ENCODE measurements at regions not wholly inside any gene's neighbourhood (a gene's known extent, or its start where the extent isn't known, plus 50 kb on each side); places are given as distances from the start of the nearest gene placed in this dataset.

DNA sequence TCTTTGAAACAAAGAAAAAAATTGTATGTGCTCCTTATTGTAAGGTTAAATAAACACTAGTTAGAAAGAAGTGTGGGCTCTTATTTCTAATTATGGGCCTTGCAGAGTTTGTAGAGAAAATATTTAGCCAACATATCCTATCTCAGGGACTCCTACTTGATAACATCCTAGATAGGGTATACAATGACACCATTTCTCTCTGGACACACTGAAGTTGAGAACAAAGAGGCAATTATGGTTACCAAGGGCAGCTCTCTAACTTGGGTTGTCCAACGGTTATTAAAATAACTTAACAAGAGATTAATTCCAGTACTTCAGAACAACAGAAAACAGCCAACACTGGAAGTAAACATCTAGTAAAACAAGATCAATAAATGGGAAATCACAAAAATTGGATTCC, 69.0 kb upstream of the ZC3H11B start:
- DNase-seq (ENCODE audit: low read depth, low spot score) (no peak), ATAC-seq (no peak)
- no peaks in the 10 kb centered on the region for H3K79me2 ChIP-seq (ENCODE audit: insufficient read depth, low read length)
- no peaks in the 10 kb centered on the region for H3K27me3 ChIP-seq (ENCODE audit: insufficient read depth, low read length)
- H3K9ac ChIP-seq (ENCODE audit: low read length), result no peak overlapping the region
- H3K27ac ChIP-seq (ENCODE audit: low read depth, low read length), result no peak overlapping the region
- no TSS peak for BruUV-seq (replicated peaks)
- CTCF ChIA-PET, result no interaction called here
- no peaks in the 10 kb centered on the region for H3K9me3 ChIP-seq (ENCODE audit: control insufficient read depth in 1 of 2, insufficient read depth in 1 of 2, low read depth in 1 of 2, low read length in 2 of 2)
- no peaks in the 10 kb centered on the region for H4K20me1 ChIP-seq (ENCODE audit: insufficient read depth)
- TF ChIP-seq POLR2AphosphoS5 (IDR thresholded peaks at IDR 0.05; ENCODE audit: low read depth, low read length) (no peak), ZNF274 (IDR thresholded peaks at IDR 0.05; ENCODE audit: low read depth, low read length) (no peak), RAD21 (IDR thresholded peaks at IDR 0.05; ENCODE audit: low read depth) (no peak), YY1 (IDR thresholded peaks at IDR 0.05; ENCODE audit: extremely low read depth, insufficient replicate concordance, low read depth, low read length) (no peak), CBX3 (IDR thresholded peaks at IDR 0.05; ENCODE audit: low read depth) (no peak), MAX (IDR thresholded peaks at IDR 0.05) (no peak), CEBPB (IDR thresholded peaks at IDR 0.05; ENCODE audit: low read depth) (no peak), SIN3A (IDR thresholded peaks at IDR 0.05; ENCODE audit: low read depth) (no peak), SP1 (IDR thresholded peaks at IDR 0.05; ENCODE audit: low read depth) (no peak)
- TF ChIP-seq, protein P1, sequence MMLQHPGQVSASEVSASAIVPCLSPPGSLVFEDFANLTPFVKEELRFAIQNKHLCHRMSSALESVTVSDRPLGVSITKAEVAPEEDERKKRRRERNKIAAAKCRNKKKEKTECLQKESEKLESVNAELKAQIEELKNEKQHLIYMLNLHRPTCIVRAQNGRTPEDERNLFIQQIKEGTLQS (IDR thresholded peaks at IDR 0.05), result no peak
- no peak overlapping the region for H3K4me2 ChIP-seq (ENCODE audit: low read length)
- H3K4me3 ChIP-seq (replicated peaks in 1 of 2; ENCODE audit: low read depth in 1 of 2, low read length in 2 of 2), result no peak overlapping the region
- H3K4me1 ChIP-seq (ENCODE audit: control insufficient read depth in 1 of 2, insufficient read depth in 2 of 2, low read length in 2 of 2), result no peaks in the 10 kb centered on the region
- no peaks in the 10 kb centered on the region for H3K36me3 ChIP-seq (ENCODE audit: control insufficient read depth in 1 of 2, insufficient read depth in 2 of 2, low read length in 2 of 2)
- RAD21 ChIA-PET (ENCODE audit: low non-redundant PET in 1 of 2, low total read pairs in 2 of 2, uncharacterized antibody in 2 of 2, unreplicated experiment in 2 of 2), result no interaction called here
- intact Hi-C loops (cut with micrococcal nuclease), result no loop called here
- H2AFZ ChIP-seq (ENCODE audit: low read depth, low read length, poor library complexity, severe bottlenecking), result no peak overlapping the region
- POLR2A ChIA-PET, result no interaction called here
- no peaks in the 10 kb centered on the region for H3K9me2 ChIP-seq (ENCODE audit: insufficient read depth)

DNA sequence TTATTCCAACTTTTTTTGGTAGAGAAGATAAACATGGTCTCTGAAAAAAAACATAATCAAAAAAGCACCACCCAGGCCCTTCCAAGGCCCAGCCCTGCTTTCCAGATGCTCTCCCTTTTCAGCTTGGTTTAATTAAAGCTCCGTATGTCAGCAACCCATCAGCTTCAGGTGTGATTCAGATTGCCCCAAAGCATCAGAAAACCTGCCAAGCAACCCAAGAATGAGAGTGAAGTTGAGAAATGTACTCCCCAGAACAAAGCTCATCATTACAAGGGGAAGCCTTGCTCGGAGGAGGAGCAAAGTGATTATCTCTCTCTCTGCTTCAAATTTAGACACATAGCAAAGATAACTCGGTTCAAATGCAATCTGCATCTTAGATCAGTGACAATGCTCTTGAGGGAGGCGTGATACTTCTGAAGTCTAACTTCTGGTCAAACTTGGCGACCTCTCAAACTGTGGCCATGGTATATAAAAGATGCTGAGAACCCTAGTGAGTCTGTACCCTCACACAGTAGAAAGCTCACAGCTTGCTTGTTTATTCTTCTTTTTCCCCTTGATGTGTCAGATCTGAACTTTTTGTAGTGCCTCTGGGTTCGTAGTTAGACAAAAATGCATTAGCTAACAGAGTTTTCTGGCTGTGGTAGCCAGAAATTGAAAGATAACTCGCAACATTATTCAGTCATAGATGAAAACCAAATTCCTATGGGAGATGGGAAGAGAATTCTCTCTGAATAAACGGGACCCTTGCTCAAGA, 63.3 kb upstream of the ZC3H11B start:
- RAD21 ChIA-PET (ENCODE audit: low non-redundant PET in 1 of 2, low total read pairs in 2 of 2, uncharacterized antibody in 2 of 2, unreplicated experiment in 2 of 2), result no interaction called here
- Histone ChIP-seq H3K9me2 (ENCODE audit: insufficient read depth) (peaks cover 3% of the 10 kb centered on the region; the same call in 1 of the 2 replicates), H2AFZ (ENCODE audit: low read depth, low read length, poor library complexity, severe bottlenecking) (no peak overlapping the region), H3K4me2 (ENCODE audit: low read length) (no peak overlapping the region), H3K79me2 (ENCODE audit: insufficient read depth, low read length) (no peaks in the 10 kb centered on the region), H3K4me1 (ENCODE audit: control insufficient read depth in 1 of 2, insufficient read depth in 2 of 2, low read length in 2 of 2) (no peaks in the 10 kb centered on the region), H3K27ac (ENCODE audit: low read depth, low read length) (no peak overlapping the region), H3K4me3 (replicated peaks in 1 of 2; ENCODE audit: low read depth in 1 of 2, low read length in 2 of 2) (no peak overlapping the region), H3K9me3 (ENCODE audit: control insufficient read depth in 1 of 2, insufficient read depth in 1 of 2, low read depth in 1 of 2, low read length in 2 of 2) (no peaks in the 10 kb centered on the region), H4K20me1 (ENCODE audit: insufficient read depth) (no peaks in the 10 kb centered on the region), H3K27me3 (ENCODE audit: insufficient read depth, low read length) (0 out of 2 replicates have a peak, but pooled peaks cover under 1% of the 10 kb centered on the region), H3K36me3 (ENCODE audit: control insufficient read depth in 1 of 2, insufficient read depth in 2 of 2, low read length in 2 of 2) (no peaks in the 10 kb centered on the region), H3K9ac (ENCODE audit: low read length) (no peak overlapping the region)
- no TSS peak for BruUV-seq (replicated peaks)
- ATAC-seq, result no peak
- TF ChIP-seq EZH2 (IDR thresholded peaks at IDR 0.05), result no peak
- no peak for TF ChIP-seq REST (IDR thresholded peaks at IDR 0.05; ENCODE audit: low read depth)
- no peak for TF ChIP-seq SIN3A (IDR thresholded peaks at IDR 0.05; ENCODE audit: low read depth)
- TF ChIP-seq, protein P1 (IDR thresholded peaks at IDR 0.05), result no peak
- no peak for TF ChIP-seq FOSL1 (IDR thresholded peaks at IDR 0.05; ENCODE audit: low read depth)
- DNase-seq (ENCODE audit: low read depth, low spot score), result no peak
- POLR2A ChIA-PET, result no interaction called here
- CTCF ChIA-PET, result no interaction called here
- intact Hi-C loops (cut with micrococcal nuclease), result no loop called here

All from HCT116 (cell line).